Activated T-cell treated with anti-CD3 and anti-CD28 coated beads, Interleukin-2, amount 50 U/mL, for 4 hours (primary cell): ENCODE measurements at regions not wholly inside any gene's neighbourhood (a gene's known extent, or its start where the extent isn't known, plus 50 kb on each side); places are given as distances from the start of the nearest gene placed in this dataset.

Experiments used
- ATAC-seq, 2 donors: fragments of 200-7000 bp; cut with Tn5 transposase; one replicate each; pipeline ENCODE4 v1.10.0; 2021
- DNase-seq: peaks from one replicate; pipeline ENCODE4 v3.0.0-alpha.2; 2020
- H3K27me3 Mint-ChIP-seq: one replicate; pipeline ENCODE4 v1.8.0; 2021; ENCODE audit warnings: low read depth, mixed read lengths
- H3K36me3 Mint-ChIP-seq: one replicate; pipeline ENCODE4 v1.8.0; 2022; ENCODE audit warnings: mixed read lengths; ENCODE audit not compliant: insufficient read depth
- H3K4me1 Mint-ChIP-seq: one replicate; pipeline ENCODE4 v1.8.0; 2021; ENCODE audit warnings: low read depth, mixed read lengths
- H3K4me3 Mint-ChIP-seq: one replicate; pipeline ENCODE4 v1.8.0; 2021; ENCODE audit warnings: mild to moderate bottlenecking, moderate library complexity, mixed read lengths
- H3K9me3 Mint-ChIP-seq: one replicate; pipeline ENCODE4 v1.8.0; 2021; ENCODE audit warnings: mixed read lengths

- H3K4me1 Mint-ChIP-seq = no peaks in the 10 kb centered on the region
- no peaks in the 10 kb centered on the region for H3K36me3 Mint-ChIP-seq
- DNase-seq (no peak), ATAC-seq (no peak)
- H3K27me3 Mint-ChIP-seq = no peaks in the 10 kb centered on the region
- no peaks in the 10 kb centered on the region for H3K9me3 Mint-ChIP-seq
- H3K4me3 Mint-ChIP-seq = no peak overlapping the region
Measured at GRCh38 chr20:24797745-24798655, 151.1 kb upstream of the CST7 start.

- no peak for DNase-seq
Measured at GRCh38 chr20:24798930-24799705, 150.0 kb upstream of the CST7 start.

GRCh38 chr20:24799971-24800580 lies 149.0 kb upstream of the CST7 start:
- no peaks in the 10 kb centered on the region for H3K36me3 Mint-ChIP-seq
- no peak overlapping the region for H3K4me3 Mint-ChIP-seq
- no peaks in the 10 kb centered on the region for H3K27me3 Mint-ChIP-seq
- H3K4me1 Mint-ChIP-seq = no peaks in the 10 kb centered on the region
- DNase-seq (no peak), ATAC-seq (no peak)
- no peaks in the 10 kb centered on the region for H3K9me3 Mint-ChIP-seq

More at GRCh38 chr20:24798930-24799705, 150.0 kb upstream of the CST7 start:
- no peaks in the 10 kb centered on the region for H3K9me3 Mint-ChIP-seq
- no peaks in the 10 kb centered on the region for H3K27me3 Mint-ChIP-seq
- no peaks in the 10 kb centered on the region for H3K4me1 Mint-ChIP-seq
- ATAC-seq = no peak
- H3K36me3 Mint-ChIP-seq = no peaks in the 10 kb centered on the region
- H3K4me3 Mint-ChIP-seq = no peak overlapping the region

GRCh38 chr20:24802286-24802820 lies 146.7 kb upstream of the CST7 start:
- Mint-ChIP-seq H3K36me3 (no peaks in the 10 kb centered on the region), H3K4me3 (no peak overlapping the region), H3K27me3 (no peaks in the 10 kb centered on the region), H3K4me1 (no peaks in the 10 kb centered on the region), H3K9me3 (no peaks in the 10 kb centered on the region)
- ATAC-seq = no peak
- no peak for DNase-seq

GRCh38 chr20:24804481-24805206 lies 144.4 kb upstream of the CST7 start:
- DNase-seq (no peak), ATAC-seq (no peak)
- Mint-ChIP-seq H3K9me3 (no peaks in the 10 kb centered on the region), H3K27me3 (peaks cover 10% of the 10 kb centered on the region), H3K4me1 (no peaks in the 10 kb centered on the region), H3K36me3 (no peaks in the 10 kb centered on the region), H3K4me3 (no peak overlapping the region)

DNA sequence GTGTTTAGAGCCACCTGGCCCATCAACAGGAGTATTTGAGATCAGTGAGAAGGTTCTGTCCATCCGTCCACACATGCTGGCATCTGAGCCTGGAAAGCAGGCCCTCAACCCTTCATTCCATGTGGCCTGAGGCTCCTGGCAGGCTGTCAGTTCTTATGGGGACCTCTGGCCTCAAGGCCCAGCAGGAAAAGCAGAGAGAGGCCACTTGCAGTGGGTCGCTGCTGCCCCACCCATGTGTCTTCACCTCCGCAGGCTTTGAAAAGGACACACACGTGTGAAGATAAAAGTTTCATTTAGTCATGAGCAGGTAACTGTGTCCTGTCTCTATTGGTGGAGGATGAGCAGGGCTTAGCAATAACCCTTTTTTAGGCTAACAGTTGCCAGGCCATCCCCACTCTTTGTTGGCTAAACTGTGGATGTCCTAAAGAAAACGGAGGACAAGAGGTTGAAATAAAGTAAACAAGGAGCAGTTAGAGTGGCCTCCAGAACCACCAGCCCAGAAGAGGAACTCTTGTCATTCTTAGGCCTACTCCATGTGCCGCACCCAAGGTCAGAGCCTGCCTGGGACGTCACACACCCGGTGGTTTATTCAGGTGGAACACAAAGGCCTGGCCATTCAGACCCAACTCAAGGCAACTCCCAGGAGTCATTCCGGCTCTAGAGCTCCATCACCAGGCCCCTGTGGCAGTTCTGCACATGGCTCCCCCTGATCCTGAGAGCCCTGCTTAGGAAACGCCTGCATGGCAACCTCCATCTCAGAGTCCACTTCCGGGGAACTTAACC lies 143.4 kb upstream of the CST7 start:
- ATAC-seq = no peak
- H3K9me3 Mint-ChIP-seq = no peaks in the 10 kb centered on the region
- no peaks in the 10 kb centered on the region for H3K36me3 Mint-ChIP-seq
- H3K4me3 Mint-ChIP-seq = no peak overlapping the region
- H3K27me3 Mint-ChIP-seq = peaks cover 11% of the 10 kb centered on the region
- H3K4me1 Mint-ChIP-seq = no peaks in the 10 kb centered on the region
- DNase-seq = no peak

DNA sequence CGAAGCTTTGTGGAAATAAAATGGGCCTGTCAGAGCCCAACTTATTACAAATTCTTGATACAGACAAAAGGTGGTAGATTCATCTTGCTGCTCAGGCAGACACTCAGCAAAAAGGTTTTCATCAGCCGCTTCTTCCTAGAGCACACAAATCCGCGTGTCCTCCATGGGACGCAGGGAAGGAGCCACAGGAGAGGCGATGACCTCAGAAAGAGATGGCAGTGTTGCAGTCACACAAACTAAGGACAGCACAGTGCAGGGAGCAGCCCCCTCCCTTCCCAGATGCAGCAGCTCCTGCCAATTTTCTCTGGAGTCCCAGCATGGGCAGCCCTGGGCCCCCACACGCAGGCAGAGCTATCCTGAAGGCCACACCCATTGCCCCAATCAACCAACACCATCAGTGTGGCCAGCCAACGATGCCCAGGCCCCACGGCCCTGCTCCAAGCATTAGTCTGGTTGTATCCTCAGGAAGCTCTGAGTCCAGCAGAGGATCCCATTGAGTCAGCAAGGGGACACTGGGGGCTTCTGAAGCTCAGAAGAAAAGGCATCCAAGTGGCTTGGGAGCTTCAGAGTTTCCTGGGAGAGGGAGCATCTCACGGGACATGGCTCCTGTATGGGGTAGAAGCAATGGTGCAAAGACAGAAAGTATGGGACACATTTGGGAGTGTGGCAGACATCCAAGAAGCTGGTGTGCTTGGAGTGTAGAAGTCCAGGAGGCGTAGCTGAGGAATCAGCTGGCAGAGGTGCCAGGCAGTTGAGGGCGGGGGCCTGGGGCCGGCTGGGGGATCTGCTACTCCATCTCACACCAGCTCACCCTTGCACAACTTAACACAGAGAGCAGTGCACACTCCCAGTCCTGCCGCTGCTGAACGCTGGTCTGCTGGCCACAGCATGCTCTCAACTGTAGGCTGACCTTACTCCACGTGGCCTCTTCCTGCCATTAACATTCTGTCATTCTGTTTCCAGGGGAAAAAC lies 142.1 kb upstream of the CST7 start:
- Mint-ChIP-seq H3K27me3 (peaks cover 11% of the 10 kb centered on the region), H3K4me1 (no peaks in the 10 kb centered on the region), H3K9me3 (no peaks in the 10 kb centered on the region), H3K4me3 (no peak overlapping the region), H3K36me3 (no peaks in the 10 kb centered on the region)
- DNase-seq (no peak), ATAC-seq (no peak)

DNA sequence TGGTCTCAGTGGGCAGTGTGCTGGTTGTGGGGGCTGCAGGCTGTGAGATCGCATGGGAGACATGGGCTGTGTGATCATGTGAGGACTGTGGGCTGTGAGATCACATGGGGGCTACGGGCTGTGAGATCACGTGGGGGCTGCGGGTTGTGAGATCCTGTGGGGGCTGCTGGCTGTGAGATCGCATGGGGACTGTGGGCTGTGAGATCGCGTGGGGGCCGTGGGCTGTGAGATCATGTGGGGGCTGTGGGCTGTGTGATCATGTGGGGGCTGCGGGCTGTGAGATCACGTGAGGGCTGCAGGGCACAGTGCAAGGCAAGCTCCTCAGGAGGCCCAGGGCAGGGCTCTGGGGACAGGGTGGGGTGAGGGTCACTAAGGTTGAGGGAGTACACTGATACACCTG lies 140.5 kb upstream of the CST7 start:
- no peak for DNase-seq
- H3K4me1 Mint-ChIP-seq = no peaks in the 10 kb centered on the region
- no peak for ATAC-seq

DNA sequence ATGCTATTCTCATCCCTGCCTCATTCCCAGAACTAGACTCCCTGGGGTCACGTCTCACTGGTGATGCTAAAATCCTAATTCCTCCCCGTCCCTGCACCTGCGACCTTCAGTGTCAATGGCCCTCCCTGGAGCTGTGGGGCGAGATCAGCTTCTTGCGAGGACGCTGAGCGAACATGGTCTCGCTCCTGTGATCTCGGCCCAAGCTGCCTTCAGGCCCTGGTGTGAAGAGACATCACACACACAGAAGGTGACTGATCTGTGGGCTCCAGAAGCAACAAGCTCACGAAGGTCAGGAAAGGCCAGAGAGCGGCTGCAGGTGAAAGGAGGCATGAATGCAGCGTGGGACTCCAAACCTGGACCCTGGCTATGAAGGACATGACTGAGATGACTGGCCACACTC lies 139.5 kb upstream of the CST7 start:
- peaks cover 11% of the 10 kb centered on the region for H3K27me3 Mint-ChIP-seq
- no peaks in the 10 kb centered on the region for H3K9me3 Mint-ChIP-seq
- no peaks in the 10 kb centered on the region for H3K4me1 Mint-ChIP-seq
- H3K4me3 Mint-ChIP-seq = no peak overlapping the region
- ATAC-seq = no peak
- no peaks in the 10 kb centered on the region for H3K36me3 Mint-ChIP-seq
- no peak for DNase-seq

More for the DNA sequence above, 140.5 kb upstream of the CST7 start:
- Mint-ChIP-seq H3K36me3 (no peaks in the 10 kb centered on the region), H3K9me3 (no peaks in the 10 kb centered on the region), H3K4me3 (no peak overlapping the region), H3K27me3 (peaks cover 11% of the 10 kb centered on the region)

DNA sequence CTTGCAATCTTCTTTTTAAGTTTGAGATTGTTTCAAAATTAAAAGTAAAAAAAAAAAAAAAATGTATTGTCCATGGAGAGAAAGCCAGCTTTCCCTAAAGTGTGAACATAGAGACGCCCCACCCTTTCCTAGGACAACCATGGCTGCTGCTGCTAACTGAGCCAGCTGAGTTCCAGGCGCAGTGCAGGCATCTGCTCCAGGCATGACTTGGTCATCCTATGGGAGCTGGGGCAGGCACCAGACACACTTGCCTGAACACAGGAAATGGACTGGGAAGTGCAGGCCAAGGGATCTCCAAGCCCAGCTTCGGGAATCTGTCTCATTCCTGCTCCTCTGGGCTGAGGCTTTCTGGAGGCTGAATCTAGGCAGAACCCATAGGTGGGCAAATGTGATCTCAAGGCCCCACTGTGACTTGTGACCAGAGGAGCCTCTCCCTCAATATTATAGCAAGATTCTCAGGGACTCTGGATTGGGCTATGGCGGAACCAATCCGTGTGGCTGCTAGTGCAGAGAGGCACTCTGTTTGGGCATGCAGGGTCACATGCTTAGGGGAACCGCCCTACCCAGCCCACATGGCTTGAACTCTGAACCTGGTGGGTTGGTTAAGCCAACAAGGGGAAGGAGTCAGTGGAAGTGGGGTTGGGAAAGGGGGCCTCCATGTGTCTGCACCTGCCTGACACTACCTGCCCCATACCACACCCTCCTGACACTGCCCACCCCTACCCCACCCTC lies 138.2 kb upstream of the CST7 start:
- no peak for ATAC-seq
- H3K27me3 Mint-ChIP-seq = peaks cover 11% of the 10 kb centered on the region
- no peak overlapping the region for H3K4me3 Mint-ChIP-seq
- no peaks in the 10 kb centered on the region for H3K4me1 Mint-ChIP-seq
- DNase-seq = no peak
- no peaks in the 10 kb centered on the region for H3K36me3 Mint-ChIP-seq
- no peaks in the 10 kb centered on the region for H3K9me3 Mint-ChIP-seq

DNA sequence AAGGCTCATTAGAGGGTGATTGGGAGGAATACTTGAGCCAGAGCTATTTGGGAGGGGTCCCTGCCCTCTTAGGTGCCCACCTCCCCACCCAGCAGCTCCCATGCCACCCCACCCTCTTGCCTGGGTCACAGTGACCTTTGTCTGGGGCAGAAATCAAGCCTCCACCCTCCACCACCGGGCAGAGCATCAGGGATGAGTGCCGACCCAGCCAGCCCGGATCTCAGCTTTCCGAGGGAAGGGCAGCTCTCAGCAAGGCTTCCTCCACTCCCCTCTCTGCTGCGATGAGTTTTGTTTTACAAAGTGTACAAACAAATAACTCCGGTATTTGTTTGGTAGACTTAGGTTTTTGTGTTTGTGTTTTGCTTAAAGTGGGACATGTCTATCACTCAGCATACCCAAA lies 136.7 kb upstream of the CST7 start:
- H3K27me3 Mint-ChIP-seq = peaks cover 11% of the 10 kb centered on the region
- no peak for ATAC-seq

GRCh38 chr20:24813080-24813479 lies 136.0 kb upstream of the CST7 start:
- Mint-ChIP-seq H3K36me3 (no peaks in the 10 kb centered on the region), H3K4me3 (no peak overlapping the region), H3K4me1 (no peaks in the 10 kb centered on the region), H3K27me3 (peaks cover 11% of the 10 kb centered on the region), H3K9me3 (no peaks in the 10 kb centered on the region)
- DNase-seq (no peak), ATAC-seq (no peak)

More for the DNA sequence above, 136.7 kb upstream of the CST7 start:
- no peaks in the 10 kb centered on the region for H3K9me3 Mint-ChIP-seq
- no peaks in the 10 kb centered on the region for H3K4me1 Mint-ChIP-seq
- no peak overlapping the region for H3K4me3 Mint-ChIP-seq
- no peak for DNase-seq
- H3K36me3 Mint-ChIP-seq = no peaks in the 10 kb centered on the region
